ENCODE measurements at regions not wholly inside any gene's neighbourhood (a gene's known extent, or its start where the extent isn't known, plus 50 kb on each side); places are given as distances from the start of the nearest gene placed in this dataset.
"Not testable (repeated sequence)": the region's sequence is repeated elsewhere in the genome, so short reads cannot be mapped to it uniquely, and the experiment has no call there.

DNA sequence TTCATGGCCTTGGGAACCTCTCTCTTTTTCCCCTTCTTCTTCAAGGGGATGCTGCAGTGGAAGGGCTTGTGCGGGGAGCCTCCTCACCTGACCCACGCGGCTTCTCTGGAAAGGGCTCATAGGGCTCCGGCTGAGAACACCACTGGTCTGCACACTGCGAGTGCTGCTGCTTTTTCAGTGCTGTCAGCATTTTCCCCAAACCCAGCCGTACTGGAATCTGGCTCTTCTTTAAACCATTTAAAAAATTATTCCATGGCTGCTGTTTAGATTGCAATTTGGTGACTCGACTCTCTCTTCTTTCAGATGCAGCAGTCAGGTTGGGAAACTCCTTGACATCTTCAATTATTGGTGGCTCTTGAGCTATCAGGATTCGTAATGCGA lies 272.6 kb upstream of the DSEL start:
- H3K4me3 ChIP-seq = no peak overlapping the region
- H3K4me1 ChIP-seq (replicated peaks in 1 of 2) = no peaks in the 10 kb centered on the region
- no peak overlapping the region for H3K27ac ChIP-seq
- in situ Hi-C loops (cut with MboI; ENCODE audit: low pct_unique_long_range_greater_than_20kb in 2 of 9, low sequenced_read_pairs in 9 of 9, unreplicated experiment in 9 of 9) = no loop called here
- no peak for ATAC-seq (replicated peaks in 6 of 8)
- 60 to 100% (median 92%) methylated on average over 2 to 9 of the region's 9 CpGs for WGBS, 10 experiments

DNA sequence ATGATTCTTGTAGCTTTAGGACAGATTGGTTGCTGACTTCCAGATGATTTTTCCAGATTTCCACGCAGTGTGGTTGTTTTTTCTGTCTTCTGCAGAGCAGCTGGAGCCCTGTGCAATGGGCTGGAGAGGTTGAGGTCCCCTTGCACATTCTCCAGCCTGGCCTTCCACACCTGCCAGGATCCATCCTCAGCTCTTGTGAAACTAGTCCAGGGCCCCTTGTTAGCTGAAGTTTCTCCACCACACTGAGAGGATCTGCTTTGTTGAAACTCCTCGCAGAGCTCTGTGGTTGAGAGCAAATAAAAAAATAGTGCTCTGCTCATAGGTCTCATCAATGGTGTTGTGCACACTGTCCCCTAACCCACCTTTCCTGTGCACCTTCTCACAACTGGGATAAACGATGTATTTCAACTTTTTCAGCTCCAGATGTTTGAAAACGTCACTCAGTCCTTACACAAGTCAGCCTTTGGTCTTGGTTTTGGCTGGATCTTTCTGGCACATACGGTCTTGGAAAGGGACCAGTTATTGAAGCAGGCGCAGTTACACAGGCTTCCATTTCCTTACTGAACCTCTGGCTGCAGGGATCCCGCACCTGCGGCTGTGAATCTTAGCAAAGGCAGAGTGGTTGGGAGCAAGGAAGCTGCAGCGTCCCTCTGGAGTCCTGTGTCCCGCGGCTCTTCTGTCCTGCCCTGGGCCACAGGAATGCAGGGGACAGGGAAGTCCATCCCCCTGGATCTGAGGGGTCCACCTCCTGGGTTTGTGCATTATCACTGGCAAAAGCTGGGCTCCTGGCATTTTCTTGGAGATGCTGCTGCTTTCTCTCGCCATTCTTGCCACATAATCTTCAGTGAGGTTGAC lies 272.0 kb upstream of the DSEL start:
- H3K4me3 ChIP-seq = no peak overlapping the region
- peaks cover 0 to 4% of the 10 kb centered on the region in 2 donors for H3K4me1 ChIP-seq (replicated peaks in 1 of 2)
- no peak overlapping the region for H3K27ac ChIP-seq
- no peak for ATAC-seq (replicated peaks in 6 of 8)
- in situ Hi-C loops (cut with MboI; ENCODE audit: low pct_unique_long_range_greater_than_20kb in 2 of 9, low sequenced_read_pairs in 9 of 9, unreplicated experiment in 9 of 9) = no loop called here
- 60 to 100% (median 88%) methylated on average over 1 to 7 of the region's 12 CpGs; no CpG with 5 or more reads in 3 of the 10 experiments for WGBS, 10 experiments

DNA sequence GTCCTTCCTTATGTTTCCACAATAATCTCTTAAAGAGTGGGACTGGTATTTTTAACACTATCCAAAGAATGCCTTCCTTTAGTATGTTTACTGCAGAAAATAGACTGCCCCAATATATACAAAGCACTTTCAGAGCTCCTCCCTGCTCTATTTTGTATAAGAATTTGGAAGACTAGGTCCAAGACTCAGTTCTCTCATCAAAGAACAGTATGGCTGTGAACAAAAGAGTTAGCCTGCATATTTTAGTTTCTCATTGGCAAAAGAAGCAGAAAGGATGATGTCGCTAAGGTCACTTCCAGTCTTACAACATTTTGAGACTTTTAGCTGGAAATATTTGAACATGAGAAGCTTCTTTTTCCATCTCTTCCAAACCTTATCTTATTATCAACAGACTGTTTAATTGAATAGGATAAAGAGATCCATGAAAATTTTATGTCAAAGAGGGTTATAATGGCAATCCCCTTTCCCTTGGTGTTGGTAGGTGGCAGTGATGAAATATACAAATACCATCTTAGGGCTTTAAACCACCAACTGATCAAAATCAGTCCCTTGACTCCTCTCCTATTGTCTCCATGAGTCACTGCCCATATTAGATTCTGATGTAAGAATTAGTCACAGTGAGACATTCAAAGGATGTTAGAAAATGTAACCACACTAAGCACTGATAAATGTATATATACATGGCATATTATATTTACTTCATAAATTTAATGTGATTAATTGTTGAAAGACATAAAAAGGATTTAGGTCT lies 266.9 kb upstream of the DSEL start:
- H3K4me3 ChIP-seq = no peak overlapping the region
- ATAC-seq (replicated peaks in 6 of 8) = peak in 7 of 8 experiments; percentile 54 to 97 (median 89)
- peaks cover 4 to 14% of the 10 kb centered on the region in 2 donors for H3K4me1 ChIP-seq (replicated peaks in 1 of 2)
- in situ Hi-C loops (cut with MboI; ENCODE audit: low pct_unique_long_range_greater_than_20kb in 2 of 9, low sequenced_read_pairs in 9 of 9, unreplicated experiment in 9 of 9) = no loop called here
- 29 to 100% (median 100%) methylated on average over 1 of the region's 1 CpG; no CpG with 5 or more reads in 5 of the 10 experiments for WGBS, 10 experiments
- no peak overlapping the region for H3K27ac ChIP-seq

DNA sequence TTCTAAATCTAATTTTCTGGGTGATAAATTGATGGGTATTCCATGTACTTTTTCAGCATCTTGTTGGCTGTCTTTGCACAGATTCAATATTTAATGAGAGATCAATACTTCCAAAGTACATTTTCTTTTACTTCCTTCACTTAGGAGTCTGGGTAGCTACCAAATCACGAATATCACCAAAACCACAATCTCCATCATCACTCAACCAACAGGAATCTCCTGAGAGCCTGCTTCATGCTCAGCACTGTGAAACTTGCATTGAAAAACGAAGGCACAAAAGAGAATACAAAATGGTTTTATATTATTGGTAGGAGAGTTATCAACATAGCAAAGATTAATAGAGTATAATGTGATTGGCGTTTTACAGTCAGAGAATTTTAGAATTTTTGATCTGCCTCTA lies 261.5 kb upstream of the DSEL start:
- in situ Hi-C loops (cut with MboI; ENCODE audit: low pct_unique_long_range_greater_than_20kb in 2 of 9, low sequenced_read_pairs in 9 of 9, unreplicated experiment in 9 of 9) = no loop called here
- Histone ChIP-seq H3K4me1 (replicated peaks in 1 of 2) (peaks cover 3 to 5% of the 10 kb centered on the region in 2 donors), H3K4me3 (no peak overlapping the region), H3K27ac (no peak overlapping the region)
- WGBS, 10 experiments = 8 to 100% (median 86%) methylated on average over 1 to 3 of the region's 3 CpGs; no CpG with 5 or more reads in 1 of the 10 experiments
- ATAC-seq (replicated peaks in 6 of 8) = no peak

DNA sequence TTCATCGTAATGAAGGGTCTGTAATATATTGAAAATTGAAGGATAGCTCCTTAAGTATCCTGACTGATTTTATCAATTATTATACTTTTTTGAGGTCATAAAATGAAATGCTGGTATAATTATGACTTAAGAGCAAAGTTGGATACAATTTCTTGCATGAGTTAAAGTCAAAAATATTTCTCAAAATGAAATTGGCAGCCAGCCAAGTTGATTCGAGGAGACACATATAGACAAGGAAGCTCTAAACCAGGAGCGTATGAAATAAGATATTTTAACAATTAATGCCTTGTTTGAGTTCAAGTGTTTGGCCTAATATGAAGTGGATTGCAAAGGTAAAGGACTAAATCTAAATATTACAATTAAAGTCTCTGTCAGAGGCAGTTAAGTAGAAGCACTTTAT lies 260.4 kb upstream of the DSEL start:
- no peaks in the 10 kb centered on the region for H3K4me1 ChIP-seq (replicated peaks in 1 of 2)
- ATAC-seq (replicated peaks in 6 of 8) = no peak
- in situ Hi-C loops (cut with MboI; ENCODE audit: low pct_unique_long_range_greater_than_20kb in 2 of 9, low sequenced_read_pairs in 9 of 9, unreplicated experiment in 9 of 9) = no loop called here
- H3K27ac ChIP-seq = no peak overlapping the region
- 58 to 100% (median 87%) methylated on average over 1 to 3 of the region's 3 CpGs for WGBS, 10 experiments
- H3K4me3 ChIP-seq = no peak overlapping the region

DNA sequence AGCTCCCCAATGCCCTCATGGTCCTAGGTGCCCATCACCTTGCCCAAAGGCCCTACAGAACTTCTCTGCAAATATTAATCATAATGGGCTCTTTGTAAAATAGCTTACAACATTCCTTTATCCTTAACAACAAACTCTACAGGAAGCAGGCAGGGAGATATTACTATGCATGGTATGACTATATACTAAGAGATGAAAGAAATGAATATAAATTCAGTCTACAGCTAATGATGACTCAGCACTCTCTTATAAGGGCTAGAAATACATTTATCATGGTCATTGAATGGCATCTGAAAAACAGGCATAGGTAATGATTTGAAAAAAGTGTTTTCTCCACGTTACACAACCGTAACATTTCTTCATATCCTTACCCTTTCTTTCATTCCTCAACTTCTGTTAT lies 254.8 kb upstream of the DSEL start:
- 35 to 100% (median 84%) methylated on average over 2 of the region's 2 CpGs; no CpG with 5 or more reads in 1 of the 10 experiments for WGBS, 10 experiments
- in situ Hi-C loops (cut with MboI; ENCODE audit: low pct_unique_long_range_greater_than_20kb in 2 of 9, low sequenced_read_pairs in 9 of 9, unreplicated experiment in 9 of 9) = no loop called here
- ATAC-seq (replicated peaks in 6 of 8) = peak in 1 of 8 experiments; percentile 39
- H3K4me3 ChIP-seq = no peak overlapping the region
- H3K27ac ChIP-seq = no peak overlapping the region
- no peaks in the 10 kb centered on the region for H3K4me1 ChIP-seq (replicated peaks in 1 of 2)

DNA sequence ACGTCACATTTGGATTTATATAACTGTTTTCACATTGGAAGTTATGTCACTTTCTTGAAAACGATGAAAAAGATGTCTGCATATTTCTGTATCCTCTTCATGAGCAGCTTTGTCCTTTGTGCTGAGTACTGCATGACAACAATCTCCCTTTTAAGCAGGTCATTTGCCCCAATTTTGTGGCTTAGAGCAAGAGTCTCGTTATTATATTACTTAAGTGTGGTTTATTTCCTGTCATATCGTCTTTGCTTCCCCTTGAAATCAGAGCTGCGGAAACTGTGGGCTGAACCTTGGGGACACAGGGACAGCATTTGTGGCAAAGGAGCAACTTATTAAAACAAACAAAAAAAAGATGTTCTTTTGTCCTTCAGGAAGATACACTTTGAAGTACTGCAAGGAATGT lies 254.0 kb upstream of the DSEL start:
- in situ Hi-C loops (cut with MboI; ENCODE audit: low pct_unique_long_range_greater_than_20kb in 2 of 9, low sequenced_read_pairs in 9 of 9, unreplicated experiment in 9 of 9) = no loop called here
- Histone ChIP-seq H3K4me3 (no peak overlapping the region), H3K27ac (no peak overlapping the region), H3K4me1 (replicated peaks in 1 of 2) (no peaks in the 10 kb centered on the region)
- no peak for ATAC-seq (replicated peaks in 6 of 8)
- 56 to 100% (median 90%) methylated on average over 1 to 5 of the region's 5 CpGs; no CpG with 5 or more reads in 1 of the 10 experiments for WGBS, 10 experiments

DNA sequence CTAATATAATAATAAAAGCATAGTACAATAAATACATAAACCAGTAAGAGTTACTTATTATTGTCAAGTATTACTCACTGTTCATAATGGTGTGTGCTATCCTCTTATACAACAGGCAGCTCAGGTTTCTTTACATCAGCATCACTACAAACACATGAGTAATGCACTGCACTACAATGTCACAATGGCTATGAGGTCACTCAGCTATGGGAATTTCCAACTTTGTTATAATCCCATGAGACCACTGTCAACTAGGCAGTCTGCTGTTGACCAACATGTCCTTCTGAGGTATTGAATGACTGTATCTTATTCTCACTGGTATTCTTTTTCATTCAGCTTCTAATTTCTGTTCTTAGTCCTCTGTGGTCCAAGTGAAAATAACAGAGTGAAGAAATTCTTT lies 250.4 kb upstream of the DSEL start:
- Histone ChIP-seq H3K4me1 (replicated peaks in 1 of 2) (no peaks in the 10 kb centered on the region), H3K4me3 (no peak overlapping the region), H3K27ac (no peak overlapping the region)
- in situ Hi-C loops (cut with MboI; ENCODE audit: low pct_unique_long_range_greater_than_20kb in 2 of 9, low sequenced_read_pairs in 9 of 9, unreplicated experiment in 9 of 9) = no loop called here
- ATAC-seq (replicated peaks in 6 of 8) = peak in 7 of 8 experiments; percentile 40 to 99 (median 86)

DNA sequence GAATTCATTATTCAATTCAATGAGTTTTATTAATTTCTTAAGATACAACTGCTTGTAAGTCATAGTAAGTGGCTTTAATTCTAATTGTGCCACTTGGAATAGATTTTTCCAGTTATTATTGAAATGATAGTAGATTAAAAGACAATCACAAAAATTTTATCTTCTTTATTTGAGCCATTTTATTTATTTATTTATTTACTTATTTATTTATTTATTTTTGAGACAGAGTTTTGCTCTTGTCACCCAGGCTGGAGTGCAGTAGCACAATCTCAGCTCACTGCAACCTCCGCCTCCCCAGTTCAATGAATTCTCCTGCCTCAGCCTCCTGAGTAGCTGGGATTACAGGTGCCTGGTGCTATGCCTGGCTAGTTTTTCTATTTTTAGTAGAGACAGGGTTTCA lies 235.7 kb upstream of the DSEL start:
- H3K27ac ChIP-seq; H3K4me3 ChIP-seq; H3K4me1 ChIP-seq (replicated peaks in 1 of 2); ATAC-seq (replicated peaks in 6 of 8); in situ Hi-C loops (cut with MboI; ENCODE audit: low pct_unique_long_range_greater_than_20kb in 2 of 9, low sequenced_read_pairs in 9 of 9, unreplicated experiment in 9 of 9): not testable (repeated sequence)
- 80 to 100% (median 86%) methylated on average over 1 of the region's 1 CpG; no CpG with 5 or more reads in 7 of the 10 experiments for WGBS, 10 experiments

DNA sequence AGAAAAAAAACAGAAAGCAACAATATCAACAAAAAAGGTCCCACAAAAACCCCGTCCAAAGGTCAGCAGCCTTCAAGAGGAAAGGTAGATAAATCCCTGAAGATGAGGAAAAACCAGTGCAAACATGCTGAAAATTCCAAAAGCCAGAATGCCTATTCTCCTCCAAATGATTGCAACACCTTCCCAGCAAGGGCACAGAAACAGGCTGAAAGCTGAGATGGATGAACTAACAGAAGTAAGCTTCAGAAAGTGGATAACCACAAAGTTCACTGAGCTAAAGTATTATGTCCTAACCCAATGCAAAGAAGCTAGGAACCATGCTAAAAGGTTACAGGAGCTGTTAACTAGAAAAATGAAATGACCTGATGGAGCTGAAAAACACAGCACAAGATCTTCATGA lies 226.4 kb upstream of the DSEL start:
- H3K27ac ChIP-seq = no peak overlapping the region
- ATAC-seq (replicated peaks in 6 of 8) = no peak
- H3K4me3 ChIP-seq = no peak overlapping the region
- H3K4me1 ChIP-seq (replicated peaks in 1 of 2) = no peaks in the 10 kb centered on the region
- WGBS, 10 experiments = 29 to 100% (median 78%) methylated on average over 1 of the region's 1 CpG; no CpG with 5 or more reads in 2 of the 10 experiments
- in situ Hi-C loops (cut with MboI; ENCODE audit: low pct_unique_long_range_greater_than_20kb in 2 of 9, low sequenced_read_pairs in 9 of 9, unreplicated experiment in 9 of 9) = no loop called here

DNA sequence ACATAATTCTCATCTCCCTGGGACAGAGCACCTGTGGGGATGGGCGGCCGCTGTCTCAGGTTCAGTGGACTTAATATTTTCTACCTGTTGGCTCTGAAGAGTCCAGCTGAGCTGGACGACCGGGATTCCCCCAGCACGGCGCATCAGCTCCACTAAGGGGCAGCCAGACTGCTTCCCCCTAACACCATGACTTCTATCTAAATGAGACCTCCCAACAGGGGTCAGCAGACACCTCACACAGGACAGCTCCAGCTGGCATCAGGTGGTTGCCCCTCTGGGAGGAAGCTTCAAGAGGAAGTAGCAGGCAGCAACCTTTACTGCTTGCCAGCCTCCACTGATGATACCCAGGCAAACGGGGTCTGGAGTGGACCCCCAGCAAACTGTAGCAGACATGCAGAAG lies 226.0 kb upstream of the DSEL start:
- Histone ChIP-seq H3K27ac (no peak overlapping the region), H3K4me1 (replicated peaks in 1 of 2) (no peaks in the 10 kb centered on the region), H3K4me3 (no peak overlapping the region)
- 18 to 100% (median 88%) methylated on average over 1 to 7 of the region's 7 CpGs; no CpG with 5 or more reads in 2 of the 10 experiments for WGBS, 10 experiments
- in situ Hi-C loops (cut with MboI; ENCODE audit: low pct_unique_long_range_greater_than_20kb in 2 of 9, low sequenced_read_pairs in 9 of 9, unreplicated experiment in 9 of 9) = no loop called here
- ATAC-seq (replicated peaks in 6 of 8) = no peak

DNA sequence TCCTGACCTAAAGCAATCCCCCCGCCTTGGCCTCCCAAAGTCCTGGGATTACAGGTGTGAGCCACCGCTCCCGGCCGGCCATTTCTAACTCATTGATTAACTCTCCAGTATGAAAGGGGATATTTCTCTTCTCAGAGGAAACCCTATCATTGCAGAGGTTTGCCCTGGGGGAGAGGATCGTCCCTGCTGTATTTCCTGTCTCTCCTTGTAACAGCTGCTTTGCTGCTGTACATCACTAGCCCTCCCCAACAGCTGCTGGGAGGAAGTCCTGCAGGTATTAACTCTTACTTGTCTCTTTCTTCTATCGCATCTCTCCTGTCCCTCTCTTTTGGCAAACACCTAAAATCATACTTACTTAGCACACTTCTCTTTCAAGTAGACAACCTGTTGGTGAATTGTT lies 219.0 kb upstream of the DSEL start:
- 40 to 100% (median 91%) methylated on average over 1 to 6 of the region's 6 CpGs; no CpG with 5 or more reads in 2 of the 10 experiments for WGBS, 10 experiments
- H3K4me3 ChIP-seq = no peak overlapping the region
- in situ Hi-C loops (cut with MboI; ENCODE audit: low pct_unique_long_range_greater_than_20kb in 2 of 9, low sequenced_read_pairs in 9 of 9, unreplicated experiment in 9 of 9) = no loop called here
- no peak for ATAC-seq (replicated peaks in 6 of 8)
- no peak overlapping the region for H3K27ac ChIP-seq
- H3K4me1 ChIP-seq (replicated peaks in 1 of 2) = no peaks in the 10 kb centered on the region

DNA sequence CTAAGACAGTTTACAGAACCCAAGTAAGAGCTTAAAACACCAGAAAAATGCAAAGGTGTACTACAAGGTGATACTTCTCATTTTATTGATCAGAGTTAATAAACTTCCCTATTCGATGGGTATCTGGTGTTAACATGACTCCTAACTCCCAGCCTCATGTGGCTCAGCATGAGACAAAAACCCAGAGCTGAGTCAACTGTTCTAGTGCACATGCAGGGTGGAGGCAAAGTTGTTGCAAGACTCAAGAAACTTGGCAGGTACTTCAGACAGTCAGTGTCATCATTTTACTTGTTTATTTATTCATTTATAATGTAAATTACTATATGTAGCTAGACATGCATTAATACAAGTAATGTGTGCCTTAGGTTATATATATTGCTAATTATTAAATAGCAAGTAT lies 216.6 kb upstream of the DSEL start:
- 0 to 75% (median 21%) methylated on average over 1 of the region's 1 CpG; no CpG with 5 or more reads in 2 of the 10 experiments for whole genome bisulfite sequencing, 10 experiments
- no peaks in the 10 kb centered on the region for H3K4me1 ChIP-seq (replicated peaks in 1 of 2)
- in situ Hi-C loops (cut with MboI; ENCODE audit: low pct_unique_long_range_greater_than_20kb in 2 of 9, low sequenced_read_pairs in 9 of 9, unreplicated experiment in 9 of 9) = no loop called here
- H3K27ac ChIP-seq = no peak overlapping the region
- peak in 2 of 8 experiments; percentile 77 to 85 for ATAC-seq (replicated peaks in 6 of 8)
- no peak overlapping the region for H3K4me3 ChIP-seq

All from motor neuron (in vitro differentiated cells).